Progenitor cell of endocrine pancreas (in vitro differentiated cells): ENCODE measurements at regions not wholly inside any gene's neighbourhood (a gene's known extent, or its start where the extent isn't known, plus 50 kb on each side); places are given as distances from the start of the nearest gene placed in this dataset.

ENCODE experiments used
- DNase-seq: peaks from one replicate; pipeline ENCODE4 v3.0.0; 2021; ENCODE audit warnings: low spot score; ENCODE audit not compliant: unreplicated experiment
- H3K27ac Mint-ChIP-seq: 2 replicates; pipeline ENCODE4 v1.8.0; 2021; ENCODE audit warnings: mild to moderate bottlenecking, moderate library complexity, mixed read lengths
- H3K27me3 Mint-ChIP-seq: 2 replicates; pipeline ENCODE4 v1.8.0; 2021; ENCODE audit warnings: mixed read lengths
- H3K36me3 Mint-ChIP-seq: 2 replicates; pipeline ENCODE4 v1.8.0; 2022; ENCODE audit warnings: mixed read lengths; ENCODE audit not compliant: insufficient read depth
- H3K4me1 Mint-ChIP-seq: 2 replicates; pipeline ENCODE4 v1.8.0; 2021; ENCODE audit warnings: low read depth, mixed read lengths
- H3K4me3 Mint-ChIP-seq: 2 replicates; pipeline ENCODE4 v1.8.0; 2021; ENCODE audit warnings: low read depth, mild to moderate bottlenecking, moderate library complexity, mixed read lengths
- H3K9me3 Mint-ChIP-seq: 2 replicates; pipeline ENCODE4 v1.8.0; 2021; ENCODE audit warnings: low read depth, mixed read lengths
- CTCF ChIP-seq: fragments of 200-600 bp; sonication (generic); IDR thresholded peaks from one replicate; pipeline ENCODE4 v1.5.0; 2021; ENCODE audit warnings: antibody characterized with exemption, mild to moderate bottlenecking; ENCODE audit not compliant: unreplicated experiment

GRCh38 chrX:128504496-128504895, 452.3 kb upstream of the ACTRT1 start:
- Mint-ChIP-seq H3K36me3 (no peaks in the 10 kb centered on the region), H3K4me3 (no peak overlapping the region), H3K4me1 (no peaks in the 10 kb centered on the region), H3K9me3 (peaks cover 22% of the 10 kb centered on the region), H3K27me3 (no peaks in the 10 kb centered on the region), H3K27ac (no peak overlapping the region)
- DNase-seq, result no peak
- no peak for TF ChIP-seq CTCF

GRCh38 chrX:128464116-128464515, 411.9 kb upstream of the ACTRT1 start:
- Mint-ChIP-seq H3K27me3 (no peaks in the 10 kb centered on the region), H3K4me1 (peaks cover 5% of the 10 kb centered on the region), H3K36me3 (no peaks in the 10 kb centered on the region), H3K9me3 (peaks cover 23% of the 10 kb centered on the region), H3K4me3 (no peak overlapping the region), H3K27ac (no peak overlapping the region)
- no peak for TF ChIP-seq CTCF
- no peak for DNase-seq

GRCh38 chrX:128460835-128461234, 408.6 kb upstream of the ACTRT1 start:
- Mint-ChIP-seq H3K36me3 (no peaks in the 10 kb centered on the region), H3K9me3 (peaks cover 33% of the 10 kb centered on the region), H3K27me3 (no peaks in the 10 kb centered on the region), H3K27ac (no peak overlapping the region), H3K4me1 (peaks cover 5% of the 10 kb centered on the region), H3K4me3 (no peak overlapping the region)
- TF ChIP-seq CTCF, result peak; percentile 30
- DNase-seq, result no peak

GRCh38 chrX:128458888-128459287, 406.7 kb upstream of the ACTRT1 start:
- peaks cover 37% of the 10 kb centered on the region for H3K9me3 Mint-ChIP-seq

GRCh38 chrX:128457674-128458073, 405.5 kb upstream of the ACTRT1 start:
- Mint-ChIP-seq H3K36me3 (peaks cover 1% of the 10 kb centered on the region), H3K4me1 (peaks cover 3% of the 10 kb centered on the region), H3K27me3 (no peaks in the 10 kb centered on the region), H3K27ac (no peak overlapping the region), H3K9me3 (peaks cover 41% of the 10 kb centered on the region), H3K4me3 (no peak overlapping the region)
- TF ChIP-seq CTCF, result no peak
- DNase-seq, result no peak

More at GRCh38 chrX:128458888-128459287, 406.7 kb upstream of the ACTRT1 start:
- Mint-ChIP-seq H3K4me1 (peaks cover 4% of the 10 kb centered on the region), H3K4me3 (no peak overlapping the region), H3K36me3 (peaks cover 1% of the 10 kb centered on the region), H3K27ac (no peak overlapping the region), H3K27me3 (no peaks in the 10 kb centered on the region)
- DNase-seq, result no peak
- no peak for TF ChIP-seq CTCF
